A673 (cell line): ENCODE measurements at regions not wholly inside any gene's neighbourhood (a gene's known extent, or its start where the extent isn't known, plus 50 kb on each side); places are given as distances from the start of the nearest gene placed in this dataset.

Experiments
- CTCF ChIP-seq: fragments of 300-800, 200-600 bp; sonication (generic); conservative IDR thresholded peaks from 2 replicates; pipeline ENCODE4 v1.5.1; 2017; ENCODE audit warnings: low read depth, mild to moderate bottlenecking, antibody characterized with exemption, low read length, moderate library complexity, mixed read lengths
- EZH2 ChIP-seq: fragments of 200-600 bp; sonication (generic); IDR thresholded peaks from 2 replicates; pipeline ENCODE4 v1.6.1; 2017; ENCODE audit warnings: borderline replicate concordance, low read depth, mild to moderate bottlenecking, mixed read lengths, antibody characterized with exemption, low read length; ENCODE audit not compliant: poor library complexity, severe bottlenecking

GRCh38 chrX:39492497-39493162 lies 605.1 kb downstream of the BCOR start:
- TF ChIP-seq CTCF (no peak), EZH2 (no peak)
